HEK293 (cell line): ENCODE measurements at regions not wholly inside any gene's neighbourhood (a gene's known extent, or its start where the extent isn't known, plus 50 kb on each side); places are given as distances from the start of the nearest gene placed in this dataset.

Source experiments
- CTCF ChIP-seq: fragments of 450-650 bp; formaldehyde crosslinking; IDR thresholded peaks from 2 replicates; pipeline ENCODE4 v1.5.1; 2016; ENCODE audit warnings: missing biosample characterization, missing genetic modification characterization
- KLF1 ChIP-seq: fragments of 450-650 bp; formaldehyde crosslinking; IDR thresholded peaks from 2 replicates; pipeline ENCODE4 v1.5.1; 2016; ENCODE audit warnings: missing biosample characterization, missing genetic modification characterization
- SP7 ChIP-seq: fragments of 450-650 bp; formaldehyde crosslinking; IDR thresholded peaks from 2 replicates; pipeline ENCODE4 v1.5.1; 2016; ENCODE audit warnings: missing biosample characterization, missing genetic modification characterization
- ZNF121 ChIP-seq: fragments of 450-650 bp; formaldehyde crosslinking; IDR thresholded peaks from 2 replicates; pipeline ENCODE4 v1.5.1; 2016; ENCODE audit warnings: missing biosample characterization, missing genetic modification characterization
- ZNF239 ChIP-seq: fragments of 450-650 bp; formaldehyde crosslinking; IDR thresholded peaks from 2 replicates; pipeline ENCODE4 v1.5.1; 2016; ENCODE audit warnings: missing biosample characterization, missing genetic modification characterization
- ZNF596 ChIP-seq: fragments of 450-650 bp; IDR thresholded peaks from 2 replicates; pipeline ENCODE4 v1.5.0; 2018; ENCODE audit warnings: missing biosample characterization, mild to moderate bottlenecking, missing genetic modification characterization, moderate library complexity
- ZNF600 ChIP-seq: fragments of 450-650 bp; formaldehyde crosslinking; IDR thresholded peaks from 2 replicates; pipeline ENCODE4 v1.5.1; 2016; ENCODE audit warnings: missing biosample characterization, missing genetic modification characterization
- ZNF830 ChIP-seq: fragments of 450-650 bp; IDR thresholded peaks from 2 replicates; pipeline ENCODE4 v1.5.0; 2018; ENCODE audit warnings: missing biosample characterization, missing genetic modification characterization, low read depth, mild to moderate bottlenecking, moderate library complexity

- no peak for TF ChIP-seq CTCF (tag by site-specific recombination)
- no peak for TF ChIP-seq SP7 (tag by site-specific recombination)
- no peak for TF ChIP-seq ZNF596
- no peak for TF ChIP-seq ZNF239
- TF ChIP-seq ZNF830 (tag by site-specific recombination), result no peak
- no peak for TF ChIP-seq ZNF600 (tag by site-specific recombination)
- no peak for TF ChIP-seq KLF1 (tag by site-specific recombination)
- no peak for TF ChIP-seq ZNF121 (tag by site-specific recombination)
These were observed 399.5 kb upstream of the TNC start for GRCh38 chr9:115517335-115518075.
